ENCODE measurements at regions not wholly inside any gene's neighbourhood (a gene's known extent, or its start where the extent isn't known, plus 50 kb on each side); places are given as distances from the start of the nearest gene placed in this dataset.

- Mint-ChIP-seq H3K36me3 (ENCODE audit: insufficient read depth) (no peaks in the 10 kb centered on the region), H3K4me3 (ENCODE audit: low read depth) (peak overlapping the region; percentile 58), H3K4me1 (ENCODE audit: low read depth) (peaks cover 22% of the 10 kb centered on the region), H3K27ac (no peak overlapping the region), H3K9me3 (ENCODE audit: low read depth) (no peaks in the 10 kb centered on the region), H3K27me3 (peaks cover 11% of the 10 kb centered on the region)
- DNase-seq (ENCODE audit: low spot score, unreplicated experiment) = no peak
- TF ChIP-seq, protein P1, sequence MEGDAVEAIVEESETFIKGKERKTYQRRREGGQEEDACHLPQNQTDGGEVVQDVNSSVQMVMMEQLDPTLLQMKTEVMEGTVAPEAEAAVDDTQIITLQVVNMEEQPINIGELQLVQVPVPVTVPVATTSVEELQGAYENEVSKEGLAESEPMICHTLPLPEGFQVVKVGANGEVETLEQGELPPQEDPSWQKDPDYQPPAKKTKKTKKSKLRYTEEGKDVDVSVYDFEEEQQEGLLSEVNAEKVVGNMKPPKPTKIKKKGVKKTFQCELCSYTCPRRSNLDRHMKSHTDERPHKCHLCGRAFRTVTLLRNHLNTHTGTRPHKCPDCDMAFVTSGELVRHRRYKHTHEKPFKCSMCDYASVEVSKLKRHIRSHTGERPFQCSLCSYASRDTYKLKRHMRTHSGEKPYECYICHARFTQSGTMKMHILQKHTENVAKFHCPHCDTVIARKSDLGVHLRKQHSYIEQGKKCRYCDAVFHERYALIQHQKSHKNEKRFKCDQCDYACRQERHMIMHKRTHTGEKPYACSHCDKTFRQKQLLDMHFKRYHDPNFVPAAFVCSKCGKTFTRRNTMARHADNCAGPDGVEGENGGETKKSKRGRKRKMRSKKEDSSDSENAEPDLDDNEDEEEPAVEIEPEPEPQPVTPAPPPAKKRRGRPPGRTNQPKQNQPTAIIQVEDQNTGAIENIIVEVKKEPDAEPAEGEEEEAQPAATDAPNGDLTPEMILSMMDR (IDR thresholded peaks at IDR 0.05; ENCODE audit: unreplicated experiment) = no peak
These were observed 126.4 kb upstream of the C11orf58 start for GRCh38 chr11:16611926-16612565.

DNA sequence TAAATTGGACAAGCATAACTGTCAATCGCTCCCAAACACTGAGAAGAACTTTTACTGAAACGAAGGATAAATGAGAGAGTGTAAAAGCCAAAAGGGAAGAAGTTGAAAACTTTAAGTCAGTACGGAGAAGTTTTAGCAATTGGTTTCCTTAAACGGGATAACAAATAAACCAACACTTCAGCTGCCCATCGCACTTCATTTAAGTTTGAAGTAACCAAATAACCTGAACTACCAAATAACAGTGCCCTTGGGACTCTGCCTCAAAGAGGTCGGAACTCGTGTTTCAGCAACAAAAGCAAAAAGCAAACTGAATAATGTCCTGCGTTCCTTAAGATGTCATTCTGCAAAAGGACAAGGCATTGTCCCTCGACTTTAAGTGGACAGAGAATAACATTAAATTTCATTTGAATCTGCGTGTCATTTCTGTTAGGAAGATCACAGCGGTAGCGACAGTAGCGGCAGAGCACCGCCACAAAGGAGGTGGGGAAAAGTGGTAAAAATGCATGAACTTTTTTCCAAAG, 127.0 kb upstream of the C11orf58 start:
- H3K36me3 Mint-ChIP-seq (ENCODE audit: insufficient read depth) = no peaks in the 10 kb centered on the region
- peaks cover 8% of the 10 kb centered on the region for H3K27me3 Mint-ChIP-seq
- TF ChIP-seq, protein P1 (IDR thresholded peaks at IDR 0.05; ENCODE audit: unreplicated experiment) = no peak
- no peak overlapping the region for H3K27ac Mint-ChIP-seq
- H3K9me3 Mint-ChIP-seq (ENCODE audit: low read depth) = no peaks in the 10 kb centered on the region
- no peak for DNase-seq (ENCODE audit: low spot score, unreplicated experiment)
- peaks cover 22% of the 10 kb centered on the region for H3K4me1 Mint-ChIP-seq (ENCODE audit: low read depth)
- H3K4me3 Mint-ChIP-seq (ENCODE audit: low read depth) = peak overlapping the region; percentile 58

DNA sequence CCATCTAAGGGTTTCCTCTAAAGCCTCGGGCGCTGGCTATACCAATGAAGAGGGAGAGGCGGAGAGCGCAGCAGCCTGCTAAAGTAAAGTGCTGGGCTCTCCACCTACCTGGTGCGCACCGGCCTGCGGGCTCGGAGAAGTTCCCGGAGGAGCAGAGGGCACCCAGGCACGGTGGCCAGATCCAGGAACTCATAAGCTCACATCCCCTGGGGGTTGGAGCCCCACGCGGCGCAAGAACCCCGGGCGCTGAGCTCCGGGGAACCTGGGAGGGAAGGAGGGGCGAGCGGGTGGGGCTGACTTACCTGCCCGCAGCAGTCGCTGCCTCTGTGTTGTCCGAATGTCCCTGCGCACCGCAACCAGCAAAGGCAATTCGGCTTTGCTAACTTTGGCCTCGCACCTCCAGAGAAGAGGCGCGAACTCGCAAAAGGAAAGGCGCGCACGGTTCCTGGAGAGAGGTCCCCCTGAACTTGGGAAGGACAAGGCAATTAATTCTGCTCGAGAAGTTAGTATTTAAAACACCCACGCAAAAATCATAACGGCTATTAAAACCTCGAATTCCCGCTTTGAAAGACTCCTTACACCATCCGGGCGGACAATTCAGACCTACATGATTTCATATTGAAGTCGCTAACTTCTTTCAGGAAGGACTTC, 127.6 kb upstream of the C11orf58 start:
- peaks cover 22% of the 10 kb centered on the region for H3K4me1 Mint-ChIP-seq (ENCODE audit: low read depth)
- DNase-seq (ENCODE audit: low spot score, unreplicated experiment) = no peak
- H3K27ac Mint-ChIP-seq = no peak overlapping the region
- peaks cover 6% of the 10 kb centered on the region for H3K27me3 Mint-ChIP-seq
- no peaks in the 10 kb centered on the region for H3K9me3 Mint-ChIP-seq (ENCODE audit: low read depth)
- peak overlapping the region; percentile 20 for H3K4me3 Mint-ChIP-seq (ENCODE audit: low read depth)
- TF ChIP-seq, protein P1 (IDR thresholded peaks at IDR 0.05; ENCODE audit: unreplicated experiment) = no peak
- no peaks in the 10 kb centered on the region for H3K36me3 Mint-ChIP-seq (ENCODE audit: insufficient read depth)

- Mint-ChIP-seq H3K4me1 (ENCODE audit: low read depth) (peaks cover 22% of the 10 kb centered on the region), H3K36me3 (ENCODE audit: insufficient read depth) (no peaks in the 10 kb centered on the region), H3K9me3 (ENCODE audit: low read depth) (no peaks in the 10 kb centered on the region), H3K4me3 (ENCODE audit: low read depth) (peak overlapping the region; percentile 45), H3K27ac (no peak overlapping the region), H3K27me3 (peaks cover 4% of the 10 kb centered on the region)
- no peak for DNase-seq (ENCODE audit: low spot score, unreplicated experiment)
- TF ChIP-seq, protein P1 (IDR thresholded peaks at IDR 0.05; ENCODE audit: unreplicated experiment) = no peak
These were observed 128.2 kb upstream of the C11orf58 start for GRCh38 chr11:16610213-16610737.

- H3K9me3 Mint-ChIP-seq (ENCODE audit: low read depth) = no peaks in the 10 kb centered on the region
- H3K27me3 Mint-ChIP-seq = no peaks in the 10 kb centered on the region
- peaks cover 22% of the 10 kb centered on the region for H3K4me1 Mint-ChIP-seq (ENCODE audit: low read depth)
- H3K27ac Mint-ChIP-seq = no peak overlapping the region
- H3K4me3 Mint-ChIP-seq (ENCODE audit: low read depth) = no peak overlapping the region
- no peak for DNase-seq (ENCODE audit: low spot score, unreplicated experiment)
- H3K36me3 Mint-ChIP-seq (ENCODE audit: insufficient read depth) = no peaks in the 10 kb centered on the region
- TF ChIP-seq, protein P1 (IDR thresholded peaks at IDR 0.05; ENCODE audit: unreplicated experiment) = no peak
These were observed 128.7 kb upstream of the C11orf58 start for GRCh38 chr11:16609769-16610168.

Measured in progenitor cell of endocrine pancreas (in vitro differentiated cells).